ENCODE measurements at regions not wholly inside any gene's neighbourhood (a gene's known extent, or its start where the extent isn't known, plus 50 kb on each side); places are given as distances from the start of the nearest gene placed in this dataset.

GRCh38 chr12:60052483-60052882, 456.7 kb downstream of the SLC16A7 start:
- no peak for DNase-seq

- DNase-seq: no peak
Observed at GRCh38 chr12:60059180-60059579, 463.4 kb downstream of the SLC16A7 start.

- no peak for DNase-seq
Observed at GRCh38 chr12:60066655-60067054, 470.8 kb downstream of the SLC16A7 start.

DNA sequence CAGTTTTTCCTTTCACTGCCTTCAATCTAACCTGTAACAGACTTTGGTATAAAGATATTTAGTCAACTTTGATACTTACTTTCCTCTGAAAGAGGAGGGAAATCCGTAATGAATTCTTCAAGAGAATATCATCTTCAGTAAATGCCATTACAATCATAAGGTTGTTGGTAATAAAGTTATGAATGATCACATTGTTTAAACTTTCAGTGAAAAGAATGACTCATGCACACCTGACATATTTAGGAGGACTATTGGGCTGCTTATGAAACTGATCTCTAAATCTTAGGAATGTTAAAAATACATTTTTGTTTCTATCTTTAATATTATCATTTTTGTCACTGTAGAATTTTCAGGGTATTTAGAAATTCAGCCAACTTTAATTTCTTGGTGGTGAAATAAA, 474.7 kb downstream of the SLC16A7 start:
- DNase-seq: no peak

GRCh38 chr12:60071759-60072191, 475.9 kb downstream of the SLC16A7 start:
- DNase-seq: no peak

GRCh38 chr12:60072911-60073310, 477.1 kb downstream of the SLC16A7 start:
- DNase-seq: no peak

DNA sequence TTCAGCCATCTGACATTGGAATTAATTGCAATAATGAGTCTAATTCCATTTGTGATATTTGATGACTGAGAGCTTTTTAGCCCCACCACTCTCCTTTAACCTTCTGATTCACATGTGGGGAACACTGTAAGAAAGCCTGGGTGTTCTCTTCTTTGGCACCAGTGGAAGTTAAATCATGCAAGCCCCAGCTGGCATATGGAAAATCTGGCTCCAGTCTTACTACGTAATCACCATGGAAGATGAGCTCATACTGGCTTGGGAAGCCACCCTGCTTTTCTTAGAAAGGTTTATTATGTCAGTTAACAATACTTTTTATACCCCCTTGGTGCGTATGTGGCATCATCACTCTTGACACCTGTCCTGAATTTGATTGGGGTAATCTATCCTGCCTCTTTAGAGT, 479.3 kb downstream of the SLC16A7 start:
- no peak for DNase-seq

DNA sequence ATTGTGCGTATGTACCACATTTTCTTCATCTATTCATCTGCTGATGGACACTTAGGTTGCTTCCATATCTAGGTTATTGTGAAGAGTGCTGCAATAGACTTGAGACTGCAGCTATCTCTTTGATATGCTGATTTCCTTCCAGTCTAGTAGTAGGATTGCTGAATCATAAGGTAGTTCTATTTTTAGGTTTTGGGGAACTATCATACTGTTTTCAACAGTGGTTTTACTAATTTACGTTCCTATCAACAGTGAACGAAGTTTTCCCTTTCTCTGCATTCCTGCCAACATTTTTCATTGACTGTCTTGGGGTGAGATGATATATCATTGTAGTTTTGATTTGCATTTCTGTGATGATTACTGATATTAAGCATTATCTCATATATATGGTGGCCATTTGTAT, 482.2 kb downstream of the SLC16A7 start:
- no peak for DNase-seq

DNA sequence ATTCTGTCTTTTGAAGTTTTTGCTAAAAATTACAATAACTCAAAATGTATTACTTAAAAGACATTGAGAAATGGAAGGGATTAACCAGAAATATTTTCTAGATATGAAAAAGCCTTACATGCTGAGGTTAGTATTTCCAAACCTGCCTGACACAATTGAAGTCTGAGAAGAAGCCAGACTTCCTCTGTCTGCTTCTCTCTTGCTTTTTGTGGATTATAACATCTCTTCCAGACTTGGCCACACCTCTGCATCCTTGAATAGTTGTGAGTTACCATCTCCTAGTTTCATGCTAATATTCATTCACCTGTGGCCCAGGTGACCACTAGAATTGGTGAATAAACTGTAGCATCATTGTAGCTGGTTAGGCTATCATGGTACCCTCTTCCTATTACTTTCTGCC, 497.6 kb downstream of the SLC16A7 start:
- DNase-seq: no peak

GRCh38 chr12:60094436-60094835, 498.6 kb downstream of the SLC16A7 start:
- DNase-seq: no peak

- DNase-seq: no peak
Observed at GRCh38 chr12:60096727-60097126, 500.9 kb downstream of the SLC16A7 start.

GRCh38 chr12:60100160-60100559, 504.3 kb downstream of the SLC16A7 start:
- DNase-seq: no peak

DNA sequence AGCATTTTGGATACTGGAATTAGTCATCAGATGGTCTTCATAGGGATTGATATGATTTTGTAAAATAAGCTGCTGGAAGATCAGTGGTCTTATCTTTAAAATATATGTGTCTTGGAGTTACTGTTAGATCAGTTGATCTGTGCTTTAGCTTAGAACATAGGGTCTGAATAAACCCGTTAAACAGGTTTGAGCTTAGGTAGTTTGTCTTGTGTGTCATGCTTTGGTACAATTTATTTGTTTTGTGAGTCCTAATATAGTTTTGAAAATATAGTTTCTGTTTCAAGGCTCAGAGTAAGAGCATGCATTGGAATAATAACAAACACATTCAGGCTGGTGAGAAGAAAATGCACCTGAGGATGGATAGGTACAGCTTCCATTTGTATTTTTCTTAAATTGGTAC, 505.0 kb downstream of the SLC16A7 start:
- no peak for DNase-seq

DNA sequence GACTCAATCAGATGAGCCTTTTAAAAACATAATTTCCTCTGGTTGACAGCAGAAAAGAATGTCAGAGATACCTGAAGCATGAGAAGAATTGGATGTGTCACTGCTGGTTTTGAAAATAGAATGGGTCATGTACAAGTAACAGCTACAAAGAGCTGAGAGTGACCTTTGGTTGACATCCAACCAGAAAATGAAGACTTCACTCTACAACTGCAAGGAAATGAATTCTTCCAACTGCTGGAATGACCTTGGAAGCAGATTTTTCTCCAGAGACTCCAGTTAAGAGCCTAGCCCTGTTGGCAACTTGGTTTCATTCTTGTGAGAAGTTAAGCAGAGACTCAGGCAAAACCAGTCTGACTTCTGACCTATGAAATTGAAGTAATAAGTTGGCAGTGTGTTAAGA, 505.9 kb downstream of the SLC16A7 start:
- no peak for DNase-seq

DNA sequence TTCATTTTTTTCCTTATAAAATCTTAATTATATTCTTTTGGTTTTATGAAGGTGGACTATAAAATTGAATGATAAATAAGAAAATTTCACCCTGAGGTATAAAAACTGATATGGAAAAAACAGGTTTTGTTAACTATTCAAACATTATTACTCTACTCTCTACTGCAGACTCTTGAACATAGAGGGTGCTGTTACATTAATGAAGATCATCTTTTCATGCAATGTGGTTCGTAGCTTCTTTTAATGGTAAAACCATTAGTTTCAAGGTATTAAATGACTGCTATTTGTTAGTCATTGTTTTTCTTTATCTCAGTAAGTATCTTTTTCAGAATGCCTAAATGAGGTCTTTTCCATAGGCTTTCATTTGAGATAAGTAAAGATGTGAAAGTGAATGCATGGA, 510.4 kb downstream of the SLC16A7 start:
- DNase-seq: no peak

GRCh38 chr12:60107992-60108391, 512.2 kb downstream of the SLC16A7 start:
- no peak for DNase-seq

- no peak for DNase-seq
Observed at GRCh38 chr12:60112063-60112462, 516.2 kb downstream of the SLC16A7 start.

DNA sequence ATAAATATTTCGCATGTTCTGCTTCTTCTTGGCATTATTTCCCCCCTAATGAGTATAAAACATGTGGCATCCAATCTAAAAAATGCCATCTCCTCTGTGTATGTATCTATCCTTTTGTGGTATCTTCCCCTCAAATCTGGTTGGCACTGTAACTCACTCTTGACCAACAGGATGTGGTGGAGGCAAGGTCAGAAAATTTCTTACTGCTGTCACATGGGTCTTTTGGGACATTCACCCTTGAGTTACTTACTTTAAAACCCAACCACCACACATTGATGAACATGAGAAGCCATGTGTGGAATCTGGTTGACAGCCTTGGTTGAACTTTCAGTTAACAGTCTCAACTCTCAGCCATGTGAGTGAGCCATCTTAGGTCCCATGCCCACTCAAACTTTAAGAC, 516.9 kb downstream of the SLC16A7 start:
- DNase-seq: no peak

DNA sequence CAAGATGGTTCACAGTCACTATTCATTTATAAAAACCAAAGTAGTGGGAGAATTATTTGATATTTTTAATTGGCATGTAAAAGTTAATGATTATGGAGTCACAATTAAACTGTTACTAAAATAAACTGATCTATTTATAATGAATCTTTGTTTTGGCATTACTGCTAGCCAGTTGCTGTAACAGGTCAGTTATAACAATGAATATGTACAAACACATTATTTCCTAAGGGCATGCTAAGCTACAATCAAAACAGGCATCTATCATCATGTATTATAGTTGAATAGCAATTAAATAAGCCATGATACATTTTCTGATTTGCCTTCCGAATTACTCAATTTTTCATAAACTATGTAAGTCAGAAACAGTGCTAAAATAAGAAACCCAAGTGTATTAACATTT, 518.3 kb downstream of the SLC16A7 start:
- no peak for DNase-seq

- DNase-seq: no peak
Observed at GRCh38 chr12:60119327-60119726, 523.5 kb downstream of the SLC16A7 start.

GRCh38 chr12:60120199-60120598, 524.4 kb downstream of the SLC16A7 start:
- DNase-seq: no peak

DNA sequence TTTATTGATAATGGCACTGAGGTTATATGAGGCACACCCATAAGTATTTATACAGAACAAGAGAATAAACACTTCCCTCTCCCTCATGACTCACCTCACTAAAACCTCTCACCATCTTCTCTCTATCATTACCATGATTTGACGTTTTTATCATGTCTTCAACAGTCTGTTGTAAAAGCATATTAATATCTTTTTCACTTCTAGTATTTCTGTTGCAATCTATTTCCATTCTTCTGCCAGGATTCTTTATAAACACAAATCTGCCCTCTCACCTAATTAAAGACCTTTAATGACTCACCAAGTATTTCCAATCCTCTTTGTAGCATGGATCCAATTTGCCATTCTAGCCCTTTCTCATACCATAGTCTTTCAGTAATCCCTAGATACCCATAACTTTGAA, 527.7 kb downstream of the SLC16A7 start:
- no peak for DNase-seq

GRCh38 chr12:60137513-60137912, 541.7 kb downstream of the SLC16A7 start:
- DNase-seq: no peak

GRCh38 chr12:60138526-60138925, 542.7 kb downstream of the SLC16A7 start:
- DNase-seq: no peak

GRCh38 chr12:60144395-60144794, 548.6 kb downstream of the SLC16A7 start:
- no peak for DNase-seq

GRCh38 chr12:60148109-60148508, 552.3 kb downstream of the SLC16A7 start:
- no peak for DNase-seq
